ENCODE measurements at regions not wholly inside any gene's neighbourhood (a gene's known extent, or its start where the extent isn't known, plus 50 kb on each side); places are given as distances from the start of the nearest gene placed in this dataset.
A peak's percentile ranks its signal among the peaks of the same experiment; 100 is the strongest.

GRCh38 chr3:94413336-94414108, 350.7 kb downstream of the NSUN3 start:
- Histone ChIP-seq H3K27ac (ENCODE audit: low read length) (peak overlapping the region; percentile 56), H3K9me2 (replicated peaks; ENCODE audit: low read length) (no peaks in the 10 kb centered on the region), H3K27me3 (ENCODE audit: low read length) (no peaks in the 10 kb centered on the region), H3K4me3 (ENCODE audit: low read length) (no peak overlapping the region), H3K79me2 (ENCODE audit: low read length) (no peaks in the 10 kb centered on the region), H2AFZ (ENCODE audit: low read length) (no peak overlapping the region), H3K9ac (ENCODE audit: low read length) (no peak overlapping the region), H3K4me1 (ENCODE audit: insufficient read depth, low read length) (peaks cover 15% of the 10 kb centered on the region), H4K20me1 (ENCODE audit: low read length) (no peaks in the 10 kb centered on the region), H3K9me3 (ENCODE audit: low read length) (no peaks in the 10 kb centered on the region), H3K4me2 (ENCODE audit: low read length) (peak overlapping the region; percentile 19; the same call in 1 of the 2 replicates), H3K36me3 (ENCODE audit: low read depth, low read length) (no peaks in the 10 kb centered on the region), H3F3A (ENCODE audit: low read length, unreplicated experiment) (no peaks in the 10 kb centered on the region)
- peak; percentile 79 for DNase-seq
- TF ChIP-seq CTCF (conservative IDR thresholded peaks at IDR 0.05; ENCODE audit: low read depth, low read length) (no peak), EZH2 (IDR thresholded peaks at IDR 0.05; ENCODE audit: low read length, unreplicated experiment) (no peak), EZH2phosphoT487 (IDR thresholded peaks at IDR 0.05; ENCODE audit: borderline replicate concordance, low read length) (no peak)
- peak; percentile 90 for ATAC-seq
- intact Hi-C loops (cut with micrococcal nuclease) = no loop called here
- ChIA-PET POLR2A (ENCODE audit: unreplicated experiment) (no interaction called here), CTCF (no interaction called here)
- BruUV-seq (replicated peaks) = no TSS peak

GRCh38 chr3:94414418-94414817, 351.6 kb downstream of the NSUN3 start:
- no peak for TF ChIP-seq EZH2 (IDR thresholded peaks at IDR 0.05; ENCODE audit: low read length, unreplicated experiment)
- no peak for TF ChIP-seq EZH2phosphoT487 (IDR thresholded peaks at IDR 0.05; ENCODE audit: borderline replicate concordance, low read length)
- TF ChIP-seq CTCF (conservative IDR thresholded peaks at IDR 0.05; ENCODE audit: low read depth, low read length) = no peak
- no peaks in the 10 kb centered on the region for H3K36me3 ChIP-seq (ENCODE audit: low read depth, low read length)
- intact Hi-C loops (cut with micrococcal nuclease) = no loop called here
- no peaks in the 10 kb centered on the region for H3K9me2 ChIP-seq (replicated peaks; ENCODE audit: low read length)
- peaks cover 15% of the 10 kb centered on the region for H3K4me1 ChIP-seq (ENCODE audit: insufficient read depth, low read length)
- H3K4me2 ChIP-seq (ENCODE audit: low read length) = no peak overlapping the region
- no peak overlapping the region for H3K27ac ChIP-seq (ENCODE audit: low read length)
- ChIA-PET POLR2A (ENCODE audit: unreplicated experiment) (no interaction called here), CTCF (interaction anchor here (0.6 kb wide), 1 partner anchor 1211 kb away, joined by 3 read pairs; no protein-coding TSS in a partner anchor)
- no peaks in the 10 kb centered on the region for H4K20me1 ChIP-seq (ENCODE audit: low read length)
- H2AFZ ChIP-seq (ENCODE audit: low read length) = no peak overlapping the region
- H3K79me2 ChIP-seq (ENCODE audit: low read length) = no peaks in the 10 kb centered on the region
- no peak for DNase-seq
- no peaks in the 10 kb centered on the region for H3K9me3 ChIP-seq (ENCODE audit: low read length)
- H3K9ac ChIP-seq (ENCODE audit: low read length) = no peak overlapping the region
- H3F3A ChIP-seq (ENCODE audit: low read length, unreplicated experiment) = no peaks in the 10 kb centered on the region
- H3K27me3 ChIP-seq (ENCODE audit: low read length) = no peaks in the 10 kb centered on the region
- BruUV-seq (replicated peaks) = no TSS peak
- no peak overlapping the region for H3K4me3 ChIP-seq (ENCODE audit: low read length)
- ATAC-seq = no peak

- H3K27ac ChIP-seq (ENCODE audit: low read length) = no peak overlapping the region
- no peaks in the 10 kb centered on the region for H3K27me3 ChIP-seq (ENCODE audit: low read length)
- no peak overlapping the region for H3K4me3 ChIP-seq (ENCODE audit: low read length)
- no peaks in the 10 kb centered on the region for H3K79me2 ChIP-seq (ENCODE audit: low read length)
- TF ChIP-seq EZH2 (IDR thresholded peaks at IDR 0.05; ENCODE audit: low read length, unreplicated experiment) (no peak), CTCF (conservative IDR thresholded peaks at IDR 0.05; ENCODE audit: low read depth, low read length) (no peak)
- H3K9me3 ChIP-seq (ENCODE audit: low read length) = no peaks in the 10 kb centered on the region
- no peaks in the 10 kb centered on the region for H3K36me3 ChIP-seq (ENCODE audit: low read depth, low read length)
- peaks cover 26% of the 10 kb centered on the region for H3K4me1 ChIP-seq (ENCODE audit: insufficient read depth, low read length)
- BruUV-seq (replicated peaks) = no TSS peak
- POLR2A ChIA-PET (ENCODE audit: unreplicated experiment) = no interaction called here
- intact Hi-C loops (cut with micrococcal nuclease) = no loop called here
- CTCF ChIA-PET = no interaction called here
- H3F3A ChIP-seq (ENCODE audit: low read length, unreplicated experiment) = no peaks in the 10 kb centered on the region
- DNase-seq (no peak), ATAC-seq (no peak)
- H2AFZ ChIP-seq (ENCODE audit: low read length) = peak overlapping the region; percentile 29; the same call in 1 of the 2 replicates
- no peak overlapping the region for H3K9ac ChIP-seq (ENCODE audit: low read length)
- H3K4me2 ChIP-seq (ENCODE audit: low read length) = no peak overlapping the region
- H4K20me1 ChIP-seq (ENCODE audit: low read length) = no peaks in the 10 kb centered on the region
- H3K9me2 ChIP-seq (replicated peaks; ENCODE audit: low read length) = no peaks in the 10 kb centered on the region
Measured at GRCh38 chr3:94416768-94417167, 353.9 kb downstream of the NSUN3 start.

Measured in PC-3 (cell line).